A549 (cell line): ENCODE measurements at regions not wholly inside any gene's neighbourhood (a gene's known extent, or its start where the extent isn't known, plus 50 kb on each side); places are given as distances from the start of the nearest gene placed in this dataset.

ENCODE experiments used
- ATAC-seq, 2 experiments: fragments of 200-7000 bp in 1 of 2; fragments of >200 bp in 1 of 2; cut with Nextera tagmentation in 1 of 2; cut with Tn5 transposase in 1 of 2; 3 replicates each; pipeline versions ENCODE4 v1.8.0 to v1.9.1; 2018 to 2020; ENCODE audit warnings: mild to moderate bottlenecking in 1 of 2, moderate library complexity in 1 of 2
- CTCF ChIA-PET: fragments of 300-600 bp; sonication (Branson Sonifier 250); formaldehyde crosslinking; extraction: SDS; loops from one replicate; lab custom pipeline; 2021; ENCODE audit warnings: antibody characterized with exemption, inconsistent platforms; lab: Yijun Ruan, JAX
- POLR2A ChIA-PET: fragments of 350-600 bp; formaldehyde crosslinking; extraction: SDS; loops from one replicate; lab custom pipeline; 2021; ENCODE audit warnings: antibody characterized with exemption, inconsistent platforms; lab: Yijun Ruan, JAX
- DNase-seq, 2 experiments: peaks; one replicate each; pipeline versions ENCODE4 v3.0.0 to v3.0.0-alpha.2; 2011 to 2016; ENCODE audit warnings: low read depth in 1 of 2, low spot score in 1 of 2
- FAIRE-seq: peaks from 2 replicates; lab custom pipeline; 2011; peaks lifted over from hg19 to GRCh38; lab: Jason Lieb, UNC
- H3K27ac ChIP-seq, 2 experiments: fragments of >200 bp; sonication (Bioruptor Twin); formaldehyde crosslinking; 3 replicates each; pipeline ENCODE4 v1.5.1; 2016 to 2017
- H3K4me1 ChIP-seq: fragments of >200 bp; sonication (Bioruptor Twin); formaldehyde crosslinking; 3 replicates; pipeline ENCODE4 v1.6.1; 2016
- H3K4me2 ChIP-seq: fragments of >200 bp; sonication (Bioruptor Twin); formaldehyde crosslinking; 3 replicates; pipeline ENCODE4 v1.6.1; 2016
- H3K4me3 ChIP-seq: fragments of >200 bp; sonication (Bioruptor Twin); formaldehyde crosslinking; 3 replicates; pipeline ENCODE4 v1.5.1; 2016
- H3K9me3 ChIP-seq: fragments of >200 bp; sonication (Bioruptor Twin); formaldehyde crosslinking; 3 replicates; pipeline ENCODE4 v1.6.1; 2016
- CEBPB ChIP-seq, 2 experiments: fragments of >200 bp in 1 of 2; sonication (Bioruptor Twin) in 1 of 2; formaldehyde crosslinking in 1 of 2; IDR thresholded peaks; 2 replicates each; pipeline ENCODE4 v1.6.1; 2012 to 2016
- CHD2 ChIP-seq: fragments of 150-350 bp; IDR thresholded peaks from 2 replicates; pipeline ENCODE4 v1.6.1; 2014; ENCODE audit warnings: low read length; ENCODE audit not compliant: partially characterized antibody
- CHD4 ChIP-seq: fragments of 200-600 bp; sonication (generic); IDR thresholded peaks from 2 replicates; pipeline ENCODE4 v1.6.1; 2016; ENCODE audit warnings: antibody characterized with exemption, mild to moderate bottlenecking, borderline replicate concordance
- EHMT2 ChIP-seq: fragments of 200-600 bp; sonication (generic); IDR thresholded peaks from 2 replicates; pipeline ENCODE4 v1.6.1; 2016; ENCODE audit warnings: antibody characterized with exemption, low read depth, mild to moderate bottlenecking, moderate library complexity
- ESRRA ChIP-seq: fragments of 150-350 bp; IDR thresholded peaks from 2 replicates; pipeline ENCODE4 v1.6.1; 2014; ENCODE audit warnings: mild to moderate bottlenecking, low read length, borderline replicate concordance
- FOSL2 ChIP-seq, 2 experiments: fragments of 450-650 bp in 1 of 2; fragments of >200 bp in 1 of 2; sonication (Bioruptor Twin) in 1 of 2; formaldehyde crosslinking; IDR thresholded peaks; 2 replicates each; pipeline versions ENCODE4 v1.5.0 to v1.6.1; 2016 to 2020; ENCODE audit warnings: mild to moderate bottlenecking in 1 of 2, moderate library complexity in 1 of 2
- HES2 ChIP-seq: fragments of >200 bp; sonication (Bioruptor Twin); formaldehyde crosslinking; IDR thresholded peaks from 2 replicates; pipeline ENCODE4 v1.6.1; 2016
- HEYL ChIP-seq: fragments of 250-450 bp; sonication (Bioruptor Pico); IDR thresholded peaks from 2 replicates; pipeline ENCODE4 v1.8.0; 2021; ENCODE audit warnings: mild to moderate bottlenecking, moderate library complexity
- HOXA7 ChIP-seq: fragments of 250-450 bp; sonication (Bioruptor Pico); IDR thresholded peaks from 2 replicates; pipeline ENCODE4 v1.5.0; 2020; ENCODE audit warnings: mild to moderate bottlenecking, moderate library complexity
- HOXB13 ChIP-seq: fragments of 250-450 bp; sonication (Bioruptor Pico); IDR thresholded peaks from 2 replicates; pipeline ENCODE4 v1.5.0; 2020; ENCODE audit warnings: low read depth, mild to moderate bottlenecking, moderate library complexity
- JUN ChIP-seq, 2 experiments: fragments of >200 bp; sonication (Bioruptor Twin); formaldehyde crosslinking; IDR thresholded peaks; 2 replicates in 1 of 2; 3 replicates in 1 of 2; pipeline ENCODE4 v1.6.1; 2016 to 2017
- KDM1A ChIP-seq: fragments of 200-600 bp; sonication (generic); IDR thresholded peaks from 2 replicates; pipeline ENCODE4 v1.6.1; 2016; ENCODE audit warnings: low read depth, mild to moderate bottlenecking
- KDM5A ChIP-seq: fragments of 200-600 bp; sonication (generic); IDR thresholded peaks from 2 replicates; pipeline ENCODE4 v1.6.1; 2016; ENCODE audit warnings: antibody characterized with exemption, mild to moderate bottlenecking
- PBX3 ChIP-seq: IDR thresholded peaks from 2 replicates; pipeline ENCODE4 v1.6.1; 2012
- RAD21 ChIP-seq, 2 experiments: fragments of >200 bp in 1 of 2; sonication (Bioruptor Twin) in 1 of 2; formaldehyde crosslinking in 1 of 2; IDR thresholded peaks in 1 of 2; conservative IDR thresholded peaks in 1 of 2; 2 replicates in 1 of 2; 3 replicates in 1 of 2; pipeline ENCODE4 v1.6.1; 2012 to 2018; ENCODE audit warnings: inconsistent platforms in 1 of 2
- RNF2 ChIP-seq: fragments of 200-600 bp; sonication (generic); IDR thresholded peaks from 2 replicates; pipeline ENCODE4 v1.6.1; 2016; ENCODE audit warnings: low read depth, mild to moderate bottlenecking, antibody characterized with exemption, moderate library complexity, borderline replicate concordance
- SREBF2 ChIP-seq: fragments of 450-650 bp; IDR thresholded peaks from 2 replicates; pipeline ENCODE4 v1.6.1; 2014; ENCODE audit warnings: mild to moderate bottlenecking, moderate library complexity
- TFCP2L1 ChIP-seq: fragments of 250-450 bp; sonication (Bioruptor Pico); IDR thresholded peaks from 2 replicates; pipeline ENCODE4 v1.5.0; 2021; ENCODE audit warnings: mild to moderate bottlenecking
- TP53 ChIP-seq: fragments of 250-450 bp; sonication (Bioruptor Pico); IDR thresholded peaks from 2 replicates; pipeline ENCODE4 v1.5.0; 2021; ENCODE audit warnings: mild to moderate bottlenecking, moderate library complexity
- ZC3H11A ChIP-seq: fragments of 450-650 bp; IDR thresholded peaks from 2 replicates; pipeline ENCODE4 v1.6.1; 2014; ENCODE audit warnings: antibody characterized with exemption, mild to moderate bottlenecking
- ZFP36 ChIP-seq: fragments of 450-650 bp; IDR thresholded peaks from 2 replicates; pipeline ENCODE4 v1.6.1; 2014; ENCODE audit warnings: borderline replicate concordance; ENCODE audit not compliant: partially characterized antibody
- WGBS: methylation state at CpG from one replicate; pipeline ENCODE4 v1.1.6; 2017; ENCODE audit errors: missing lambda C conversion rate; 5-methylcytosine and 5-hydroxymethylcytosine counted together
- TF ChIP-seq, protein P1 (sequence below): fragments of >200 bp; sonication (Bioruptor Twin); formaldehyde crosslinking; IDR thresholded peaks from 3 replicates; pipeline ENCODE4 v1.5.1; 2016
- TF ChIP-seq, protein P2 (sequence below): IDR thresholded peaks from 2 replicates; pipeline ENCODE4 v1.6.1; 2012; ENCODE audit warnings: low read depth, borderline replicate concordance

DNA sequence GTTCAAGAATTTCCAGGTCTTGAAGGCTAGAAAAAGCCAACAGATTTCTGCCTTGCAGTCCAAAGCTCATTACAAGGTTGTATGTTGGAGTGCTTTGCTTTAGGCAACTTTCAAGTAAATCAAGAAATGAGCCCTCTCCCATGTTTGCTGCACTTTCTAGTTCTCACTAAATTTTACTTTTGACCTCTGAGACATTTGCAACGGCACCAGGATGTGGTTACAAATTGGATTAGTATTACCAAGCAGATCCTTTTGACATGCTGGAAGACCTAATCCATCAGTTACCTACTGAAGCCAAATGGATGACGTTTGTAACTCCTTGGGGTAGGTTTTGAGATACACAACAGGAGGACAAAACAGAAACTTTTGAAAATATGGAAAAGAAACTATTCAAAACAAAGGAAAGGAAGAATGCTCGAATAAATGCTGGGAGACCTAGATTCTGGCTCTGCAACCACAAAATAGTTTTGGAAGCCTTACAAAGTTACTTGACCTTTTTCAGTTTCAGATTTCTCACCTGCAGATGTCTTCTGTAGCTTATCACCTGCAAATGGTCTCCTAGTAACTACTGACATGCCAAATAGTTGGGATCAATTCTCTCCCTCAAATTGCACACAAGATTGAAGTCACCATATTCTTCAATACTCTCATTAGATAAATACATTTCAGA is 251.7 kb upstream of the ADGRL2 start (continued):
- TF ChIP-seq PBX3 (no peak), HES2 (no peak), SREBF2 (no peak), HOXA7 (no peak), EHMT2 (no peak), RAD21 (conservative IDR thresholded peaks at IDR 0.05 in 1 of 2, IDR thresholded peaks at IDR 0.05 in 1 of 2) (no peak)
- TF ChIP-seq, all 56 proteins: peak for 0

DNA sequence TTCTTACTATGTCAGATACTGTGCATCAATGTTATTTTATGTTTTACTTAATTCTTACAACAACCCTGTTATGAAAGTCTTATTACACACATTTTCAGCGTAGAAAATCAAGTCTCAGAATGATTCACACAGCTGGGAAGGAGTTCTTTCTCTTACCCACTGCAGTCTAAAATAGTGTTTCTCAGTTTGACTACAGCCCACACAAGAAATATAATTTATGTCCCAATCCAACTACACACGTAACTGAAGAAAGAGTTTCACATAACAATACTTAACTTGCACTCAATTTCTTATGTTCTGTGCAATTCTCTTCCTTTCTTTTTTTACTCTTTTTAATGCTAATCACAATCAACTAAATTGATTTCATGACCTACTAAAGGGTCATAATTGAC is 252.8 kb upstream of the ADGRL2 start:
- DNase-seq: no peak
- Histone ChIP-seq H3K4me2 (no peak overlapping the region), H3K9me3 (no peaks in the 10 kb centered on the region), H3K27ac (no peak overlapping the region), H3K4me1 (no peaks in the 10 kb centered on the region), H3K4me3 (no peak overlapping the region)
- CTCF ChIA-PET: interaction anchor here (0.7 kb wide), 1 partner anchor 168 kb away, joined by 3 read pairs; no protein-coding TSS in a partner anchor
- FAIRE-seq: no peak
- no peak for TF ChIP-seq KDM5A
- TF ChIP-seq, protein P1, sequence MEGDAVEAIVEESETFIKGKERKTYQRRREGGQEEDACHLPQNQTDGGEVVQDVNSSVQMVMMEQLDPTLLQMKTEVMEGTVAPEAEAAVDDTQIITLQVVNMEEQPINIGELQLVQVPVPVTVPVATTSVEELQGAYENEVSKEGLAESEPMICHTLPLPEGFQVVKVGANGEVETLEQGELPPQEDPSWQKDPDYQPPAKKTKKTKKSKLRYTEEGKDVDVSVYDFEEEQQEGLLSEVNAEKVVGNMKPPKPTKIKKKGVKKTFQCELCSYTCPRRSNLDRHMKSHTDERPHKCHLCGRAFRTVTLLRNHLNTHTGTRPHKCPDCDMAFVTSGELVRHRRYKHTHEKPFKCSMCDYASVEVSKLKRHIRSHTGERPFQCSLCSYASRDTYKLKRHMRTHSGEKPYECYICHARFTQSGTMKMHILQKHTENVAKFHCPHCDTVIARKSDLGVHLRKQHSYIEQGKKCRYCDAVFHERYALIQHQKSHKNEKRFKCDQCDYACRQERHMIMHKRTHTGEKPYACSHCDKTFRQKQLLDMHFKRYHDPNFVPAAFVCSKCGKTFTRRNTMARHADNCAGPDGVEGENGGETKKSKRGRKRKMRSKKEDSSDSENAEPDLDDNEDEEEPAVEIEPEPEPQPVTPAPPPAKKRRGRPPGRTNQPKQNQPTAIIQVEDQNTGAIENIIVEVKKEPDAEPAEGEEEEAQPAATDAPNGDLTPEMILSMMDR: no peak
- TF ChIP-seq, protein P2, sequence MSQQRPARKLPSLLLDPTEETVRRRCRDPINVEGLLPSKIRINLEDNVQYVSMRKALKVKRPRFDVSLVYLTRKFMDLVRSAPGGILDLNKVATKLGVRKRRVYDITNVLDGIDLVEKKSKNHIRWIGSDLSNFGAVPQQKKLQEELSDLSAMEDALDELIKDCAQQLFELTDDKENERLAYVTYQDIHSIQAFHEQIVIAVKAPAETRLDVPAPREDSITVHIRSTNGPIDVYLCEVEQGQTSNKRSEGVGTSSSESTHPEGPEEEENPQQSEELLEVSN: no peak
- no peak for TF ChIP-seq JUN (IDR thresholded peaks at IDR 0.05)
- no peak for TF ChIP-seq HEYL (CRISPR knock-in tag)
- TF ChIP-seq EHMT2: no peak
- no peak for TF ChIP-seq HOXA7
- TF ChIP-seq CHD4: no peak
- TF ChIP-seq HOXB13: no peak
- no peak for TF ChIP-seq ZC3H11A
- no peak for TF ChIP-seq ESRRA
- TF ChIP-seq FOSL2 (IDR thresholded peaks at IDR 0.05): no peak
- no peak for TF ChIP-seq FOSL2 (CRISPR knock-in tag; IDR thresholded peaks at IDR 0.05)
- TF ChIP-seq ZFP36: no peak
- TF ChIP-seq RNF2: no peak
- no peak for TF ChIP-seq CHD2
- no peak for TF ChIP-seq TP53 (CRISPR knock-in tag)
- no peak for TF ChIP-seq TFCP2L1 (CRISPR knock-in tag)
- TF ChIP-seq CEBPB (IDR thresholded peaks at IDR 0.05): no peak
- TF ChIP-seq KDM1A: no peak
- ATAC-seq: no peak
- WGBS: 29% methylated on average over 2 of the region's 2 CpGs
- POLR2A ChIA-PET: no interaction called here
